PC-9 (cell line): ENCODE measurements at regions not wholly inside any gene's neighbourhood (a gene's known extent, or its start where the extent isn't known, plus 50 kb on each side); places are given as distances from the start of the nearest gene placed in this dataset.
"Not testable (repeated sequence)": the region's sequence is repeated elsewhere in the genome, so short reads cannot be mapped to it uniquely, and the experiment has no call there.

Experiments
- BruUV-seq: library from RNA; stranded (reverse); fragments of 400-500 nt; replicated peaks from 2 replicates; lab custom pipeline; 2021; lab: Mats Ljungman, UMichigan
- CTCF ChIA-PET: fragments of 300-600 bp; sonication (Branson Sonifier 250); formaldehyde crosslinking; loops from one replicate; lab custom pipeline; 2022; ENCODE audit warnings: antibody characterized with exemption; lab: Charles Lee
- POLR2A ChIA-PET: fragments of 300-600 bp; sonication (Branson Sonifier 250); formaldehyde crosslinking; loops from one replicate; lab custom pipeline; 2022; ENCODE audit warnings: antibody characterized with exemption; ENCODE audit not compliant: unreplicated experiment; lab: Charles Lee
- DNase-seq, 2 experiments: peaks; one replicate each; pipeline versions ENCODE4 v3.0.0 to v3.0.0-alpha.2; 2015 to 2022; ENCODE audit warnings: mixed read lengths in 1 of 2
- H2AFZ ChIP-seq: fragments of 200-600 bp; sonication (generic); 2 replicates; pipeline ENCODE4 v1.8.1; 2017; ENCODE audit warnings: antibody characterized with exemption
- H3F3A ChIP-seq: fragments of 200-600 bp; sonication (generic); 2 replicates; pipeline ENCODE4 v1.8.1; 2017; ENCODE audit warnings: antibody characterized with exemption, mild to moderate bottlenecking, low read depth; ENCODE audit not compliant: insufficient read depth
- H3K27ac ChIP-seq: fragments of 200-600 bp; sonication (generic); 2 replicates; pipeline ENCODE4 v1.6.1; 2016; ENCODE audit warnings: mixed run types
- H3K27me3 ChIP-seq: fragments of 200-600 bp; sonication (generic); 2 replicates; pipeline ENCODE4 v1.6.1; 2016; ENCODE audit warnings: low read depth, mixed run types; ENCODE audit not compliant: insufficient read depth
- H3K36me3 ChIP-seq: fragments of 200-600 bp; sonication (generic); 2 replicates; pipeline ENCODE4 v1.6.1; 2016; ENCODE audit warnings: low read depth, mixed run types
- H3K4me1 ChIP-seq: fragments of 200-600 bp; sonication (generic); replicated peaks from 2 replicates; pipeline ENCODE4 v1.6.1; 2016; ENCODE audit warnings: mixed run types; ENCODE audit not compliant: insufficient read depth
- H3K4me2 ChIP-seq: fragments of 200-600 bp; sonication (generic); 2 replicates; pipeline ENCODE4 v1.6.1; 2017; ENCODE audit warnings: mixed run types
- H3K4me3 ChIP-seq: fragments of 200-600 bp; sonication (generic); 2 replicates; pipeline ENCODE4 v1.6.1; 2016; ENCODE audit warnings: mixed run types
- H3K79me2 ChIP-seq: fragments of 200-600 bp; sonication (generic); 2 replicates; pipeline ENCODE4 v1.6.1; 2017; ENCODE audit warnings: low read depth, mixed run types
- H3K9me2 ChIP-seq: fragments of 200-600 bp; sonication (generic); 2 replicates; pipeline ENCODE4 v1.8.1; 2017; ENCODE audit warnings: mild to moderate bottlenecking; ENCODE audit not compliant: insufficient read depth
- H3K9me3 ChIP-seq: fragments of 200-600 bp; sonication (generic); 2 replicates; pipeline ENCODE4 v1.8.1; 2016; ENCODE audit warnings: low read depth; ENCODE audit not compliant: insufficient read depth
- H4K20me1 ChIP-seq: fragments of 200-600 bp; sonication (generic); 2 replicates; pipeline ENCODE4 v1.8.1; 2017; ENCODE audit not compliant: insufficient read depth
- EZH2 ChIP-seq: fragments of 200-600 bp; sonication (generic); IDR thresholded peaks from 2 replicates; pipeline ENCODE4 v1.8.0; 2017; ENCODE audit warnings: antibody characterized with exemption, low read depth
- intact Hi-C: fragments of 100-400 bp; cut with micrococcal nuclease; formaldehyde crosslinking; loops from one replicate; pipeline ENCODE4 v1.10.0; 2022; ENCODE audit not compliant: unreplicated experiment
- TF ChIP-seq, protein P1 (sequence below): fragments of 200-600 bp; sonication (generic); conservative IDR thresholded peaks from 2 replicates; pipeline ENCODE4 v1.6.1; 2017; ENCODE audit warnings: mixed run types, antibody characterized with exemption, mild to moderate bottlenecking, moderate library complexity

DNA sequence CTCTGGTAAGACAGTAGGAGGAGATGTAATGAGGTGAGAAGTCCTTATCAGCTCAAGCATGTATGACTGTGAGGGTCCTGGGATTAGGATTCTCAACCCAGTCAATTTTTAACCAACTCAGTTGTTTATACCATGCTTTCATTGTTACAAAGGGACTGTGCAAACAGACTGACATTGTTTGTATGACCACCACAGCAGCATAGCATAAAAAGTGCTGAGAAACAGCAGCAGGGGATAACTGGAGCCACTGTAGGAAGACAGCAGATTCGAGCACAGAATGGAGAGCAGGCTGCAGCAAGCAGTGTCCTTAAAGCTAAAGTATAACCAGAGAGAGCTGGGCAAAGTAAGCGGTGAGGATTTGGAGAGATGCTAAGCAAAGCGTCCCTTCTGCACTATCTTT, 829.5 kb downstream of the REEP3 start:
- Histone ChIP-seq H3K4me1 (no peaks in the 10 kb centered on the region), H2AFZ (no peak overlapping the region), H3K27me3 (no peaks in the 10 kb centered on the region), H3K9me2 (no peaks in the 10 kb centered on the region), H3K4me3 (no peak overlapping the region), H4K20me1 (no peaks in the 10 kb centered on the region), H3K36me3 (no peaks in the 10 kb centered on the region), H3K79me2 (no peaks in the 10 kb centered on the region), H3K9me3 (no peaks in the 10 kb centered on the region), H3K27ac (no peak overlapping the region), H3K4me2 (no peak overlapping the region), H3F3A (no peaks in the 10 kb centered on the region)
- DNase-seq: no peak
- POLR2A ChIA-PET: no interaction called here
- intact Hi-C loops: no loop called here
- BruUV-seq: no TSS peak
- no peak for TF ChIP-seq EZH2
- TF ChIP-seq, protein P1, sequence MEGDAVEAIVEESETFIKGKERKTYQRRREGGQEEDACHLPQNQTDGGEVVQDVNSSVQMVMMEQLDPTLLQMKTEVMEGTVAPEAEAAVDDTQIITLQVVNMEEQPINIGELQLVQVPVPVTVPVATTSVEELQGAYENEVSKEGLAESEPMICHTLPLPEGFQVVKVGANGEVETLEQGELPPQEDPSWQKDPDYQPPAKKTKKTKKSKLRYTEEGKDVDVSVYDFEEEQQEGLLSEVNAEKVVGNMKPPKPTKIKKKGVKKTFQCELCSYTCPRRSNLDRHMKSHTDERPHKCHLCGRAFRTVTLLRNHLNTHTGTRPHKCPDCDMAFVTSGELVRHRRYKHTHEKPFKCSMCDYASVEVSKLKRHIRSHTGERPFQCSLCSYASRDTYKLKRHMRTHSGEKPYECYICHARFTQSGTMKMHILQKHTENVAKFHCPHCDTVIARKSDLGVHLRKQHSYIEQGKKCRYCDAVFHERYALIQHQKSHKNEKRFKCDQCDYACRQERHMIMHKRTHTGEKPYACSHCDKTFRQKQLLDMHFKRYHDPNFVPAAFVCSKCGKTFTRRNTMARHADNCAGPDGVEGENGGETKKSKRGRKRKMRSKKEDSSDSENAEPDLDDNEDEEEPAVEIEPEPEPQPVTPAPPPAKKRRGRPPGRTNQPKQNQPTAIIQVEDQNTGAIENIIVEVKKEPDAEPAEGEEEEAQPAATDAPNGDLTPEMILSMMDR: no peak
- CTCF ChIA-PET: no interaction called here

- Histone ChIP-seq H3K79me2 (no peaks in the 10 kb centered on the region), H3K36me3 (no peaks in the 10 kb centered on the region), H3F3A (no peaks in the 10 kb centered on the region), H3K4me2 (no peak overlapping the region), H3K9me2 (no peaks in the 10 kb centered on the region), H3K9me3 (no peaks in the 10 kb centered on the region), H2AFZ (no peak overlapping the region), H3K27ac (no peak overlapping the region), H4K20me1 (no peaks in the 10 kb centered on the region), H3K4me1 (no peaks in the 10 kb centered on the region), H3K4me3 (no peak overlapping the region), H3K27me3 (no peaks in the 10 kb centered on the region)
- no peak for DNase-seq
- no TSS peak for BruUV-seq
- ChIA-PET POLR2A (no interaction called here), CTCF (no interaction called here)
- intact Hi-C loops: no loop called here
- no peak for TF ChIP-seq EZH2
- TF ChIP-seq, protein P1: no peak
Measured at GRCh38 chr10:64358907-64359306, 837.7 kb downstream of the REEP3 start.

DNA sequence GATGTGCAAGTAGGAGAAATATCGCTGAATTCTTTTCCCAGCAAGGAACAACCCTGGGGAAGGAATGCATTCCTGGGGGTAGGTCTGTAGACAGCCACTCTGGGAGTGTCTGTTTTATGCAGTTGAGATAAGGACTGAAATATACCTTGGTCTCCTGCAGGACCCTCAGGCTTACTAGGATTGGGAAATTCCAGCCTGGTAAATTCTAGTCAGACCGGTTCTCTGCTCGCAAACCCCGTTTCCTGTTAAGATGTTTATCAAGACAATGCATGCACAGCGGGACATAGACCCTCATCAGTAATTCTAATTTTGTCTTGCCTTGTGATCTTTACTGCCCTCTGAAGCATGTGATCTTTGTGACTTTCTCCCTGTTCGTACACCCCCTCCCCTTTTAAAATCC, 839.0 kb downstream of the REEP3 start:
- H3K27me3 ChIP-seq, POLR2A ChIA-PET, intact Hi-C loops, H3F3A ChIP-seq, H2AFZ ChIP-seq, H3K9me3 ChIP-seq, H3K9me2 ChIP-seq, H3K27ac ChIP-seq, H3K4me1 ChIP-seq, H4K20me1 ChIP-seq, H3K79me2 ChIP-seq, H3K4me3 ChIP-seq, CTCF ChIA-PET, BruUV-seq, H3K36me3 ChIP-seq: not testable (repeated sequence)
- peak in 1 of 2 experiments; percentile 9 for DNase-seq
- 0 out of 2 replicates have a peak overlapping the region, but pooled peaks have one; percentile 9 for H3K4me2 ChIP-seq

GRCh38 chr10:64363687-64364086, 842.5 kb downstream of the REEP3 start:
- Histone ChIP-seq H3K9me2 (no peaks in the 10 kb centered on the region), H3K27me3 (no peaks in the 10 kb centered on the region), H3K36me3 (no peaks in the 10 kb centered on the region), H3K4me1 (no peaks in the 10 kb centered on the region), H3K27ac (no peak overlapping the region), H3K9me3 (no peaks in the 10 kb centered on the region), H3K4me2 (no peak overlapping the region), H3F3A (no peaks in the 10 kb centered on the region), H3K4me3 (no peak overlapping the region), H3K79me2 (no peaks in the 10 kb centered on the region), H2AFZ (no peak overlapping the region), H4K20me1 (no peaks in the 10 kb centered on the region)
- intact Hi-C loops: no loop called here
- CTCF ChIA-PET: no interaction called here
- POLR2A ChIA-PET: no interaction called here
- no TSS peak for BruUV-seq
- no peak for TF ChIP-seq EZH2
- TF ChIP-seq, protein P1: no peak
- no peak for DNase-seq
